Immature natural killer cell (primary cell): ENCODE measurements at regions not wholly inside any gene's neighbourhood (a gene's known extent, or its start where the extent isn't known, plus 50 kb on each side); places are given as distances from the start of the nearest gene placed in this dataset.

Experiments
- DNase-seq, 3 donors: peaks; one replicate each; pipeline ENCODE4 v3.0.0; 2022; ENCODE audit warnings: mixed read lengths in 1 of 3
- H3K27ac Mint-ChIP-seq, 6 donors: one replicate each; pipeline ENCODE4 v1.8.0; 2020; ENCODE audit warnings: mixed read lengths in 6 of 6, mild to moderate bottlenecking in 5 of 6, inconsistent platforms in 4 of 6, moderate library complexity in 3 of 6
- H3K27me3 Mint-ChIP-seq, 3 donors: one replicate each; pipeline ENCODE4 v1.8.0; 2020 to 2021; ENCODE audit warnings: low read depth in 3 of 3, mild to moderate bottlenecking in 3 of 3, mixed read lengths in 3 of 3, moderate library complexity in 3 of 3, inconsistent platforms in 1 of 3
- H3K36me3 Mint-ChIP-seq, 3 donors: one replicate each; pipeline ENCODE4 v1.8.0; 2020; ENCODE audit warnings: mixed read lengths in 3 of 3, inconsistent platforms in 2 of 3, mild to moderate bottlenecking in 2 of 3
- H3K4me1 Mint-ChIP-seq, 2 donors: one replicate each; pipeline ENCODE4 v1.8.0; 2020; ENCODE audit warnings: inconsistent platforms in 2 of 2, mild to moderate bottlenecking in 2 of 2, mixed read lengths in 2 of 2, moderate library complexity in 1 of 2
- H3K4me3 Mint-ChIP-seq, 5 donors: one replicate each; pipeline ENCODE4 v1.8.0; 2020; ENCODE audit warnings: mild to moderate bottlenecking in 5 of 5, mixed read lengths in 5 of 5, inconsistent platforms in 3 of 5, moderate library complexity in 3 of 5
- H3K9me3 Mint-ChIP-seq, 6 donors: one replicate each; pipeline ENCODE4 v1.8.0; 2020; ENCODE audit warnings: mild to moderate bottlenecking in 6 of 6, mixed read lengths in 6 of 6, inconsistent platforms in 4 of 6, moderate library complexity in 3 of 6

- Mint-ChIP-seq H3K4me1 (peaks cover 17 to 24% of the 10 kb centered on the region in 2 donors), H3K27ac (no peak overlapping the region), H3K9me3 (no peaks in the 10 kb centered on the region), H3K4me3 (no peak overlapping the region), H3K27me3 (peaks cover 0 to 6% (median 5%) of the 10 kb centered on the region in 3 donors), H3K36me3 (no peaks in the 10 kb centered on the region)
- DNase-seq, result no peak
These were observed 326.7 kb downstream of the PTEN start for GRCh38 chr10:88190123-88190522.

DNA sequence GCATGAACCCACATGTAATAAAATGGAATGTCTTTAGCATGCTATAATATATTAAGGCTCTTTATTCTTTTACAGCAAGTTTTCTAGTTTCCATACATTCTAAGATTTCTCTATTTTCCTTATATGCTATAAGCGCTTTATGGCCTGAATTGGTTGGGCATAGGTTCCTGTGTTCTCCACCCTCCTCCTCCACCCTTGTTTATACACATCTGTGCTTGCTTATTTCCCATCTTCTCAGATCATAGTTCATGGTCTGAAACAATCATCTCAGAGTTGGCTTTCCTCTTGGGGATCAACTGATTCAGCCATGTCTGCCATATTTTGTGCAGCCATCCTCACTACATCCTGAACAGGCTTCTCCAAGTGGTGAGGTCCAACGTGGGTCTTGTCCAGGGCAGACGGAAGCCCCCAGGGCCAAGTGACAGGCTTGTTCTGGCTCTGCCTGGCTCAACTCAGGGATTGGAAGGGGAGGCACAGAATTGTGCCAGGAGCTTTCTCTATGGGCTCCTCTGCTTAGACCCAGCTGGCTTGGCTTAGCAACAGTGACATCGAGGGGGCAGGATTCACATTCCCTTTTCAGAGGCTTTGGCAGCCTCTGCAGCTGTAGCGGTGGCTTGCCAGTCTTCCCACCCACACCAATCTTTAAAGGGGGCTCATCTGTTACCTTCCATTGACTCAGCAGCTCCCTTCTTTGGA is 327.3 kb downstream of the PTEN start:
- Mint-ChIP-seq H3K9me3 (no peaks in the 10 kb centered on the region), H3K36me3 (no peaks in the 10 kb centered on the region), H3K27me3 (peaks cover 0 to 6% (median 5%) of the 10 kb centered on the region in 3 donors), H3K27ac (no peak overlapping the region), H3K4me3 (no peak overlapping the region), H3K4me1 (peaks cover 17 to 26% of the 10 kb centered on the region in 2 donors)
- DNase-seq, result no peak

DNA sequence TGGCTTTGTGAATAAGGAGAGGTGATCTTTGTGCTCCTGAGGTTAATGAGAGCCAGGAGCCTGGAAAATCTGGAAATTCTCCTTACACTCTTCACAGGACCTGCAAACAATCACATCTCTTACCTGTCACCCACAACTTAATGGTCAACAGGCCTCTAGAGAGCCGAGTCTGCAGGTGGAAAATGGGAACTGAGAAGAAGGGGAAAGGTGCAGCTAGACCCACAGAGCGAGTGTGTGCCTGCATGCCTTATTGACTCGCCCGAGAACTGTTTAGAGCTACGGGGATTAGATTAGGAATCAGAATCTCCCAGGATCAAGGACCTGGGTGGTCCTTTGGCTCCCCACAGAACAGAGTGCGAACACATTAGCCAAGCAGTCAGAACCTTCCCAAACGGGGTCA is 329.6 kb downstream of the PTEN start:
- DNase-seq, result no peak
- Mint-ChIP-seq H3K27ac (peak overlapping the region in 1 of 6 donors; percentile 33), H3K4me1 (peaks cover 17 to 26% of the 10 kb centered on the region in 2 donors), H3K27me3 (peaks cover 0 to 5% (median 2%) of the 10 kb centered on the region in 3 donors), H3K36me3 (peaks cover 0 to 4% (median 0%) of the 10 kb centered on the region in 3 donors), H3K9me3 (no peaks in the 10 kb centered on the region), H3K4me3 (no peak overlapping the region)

DNA sequence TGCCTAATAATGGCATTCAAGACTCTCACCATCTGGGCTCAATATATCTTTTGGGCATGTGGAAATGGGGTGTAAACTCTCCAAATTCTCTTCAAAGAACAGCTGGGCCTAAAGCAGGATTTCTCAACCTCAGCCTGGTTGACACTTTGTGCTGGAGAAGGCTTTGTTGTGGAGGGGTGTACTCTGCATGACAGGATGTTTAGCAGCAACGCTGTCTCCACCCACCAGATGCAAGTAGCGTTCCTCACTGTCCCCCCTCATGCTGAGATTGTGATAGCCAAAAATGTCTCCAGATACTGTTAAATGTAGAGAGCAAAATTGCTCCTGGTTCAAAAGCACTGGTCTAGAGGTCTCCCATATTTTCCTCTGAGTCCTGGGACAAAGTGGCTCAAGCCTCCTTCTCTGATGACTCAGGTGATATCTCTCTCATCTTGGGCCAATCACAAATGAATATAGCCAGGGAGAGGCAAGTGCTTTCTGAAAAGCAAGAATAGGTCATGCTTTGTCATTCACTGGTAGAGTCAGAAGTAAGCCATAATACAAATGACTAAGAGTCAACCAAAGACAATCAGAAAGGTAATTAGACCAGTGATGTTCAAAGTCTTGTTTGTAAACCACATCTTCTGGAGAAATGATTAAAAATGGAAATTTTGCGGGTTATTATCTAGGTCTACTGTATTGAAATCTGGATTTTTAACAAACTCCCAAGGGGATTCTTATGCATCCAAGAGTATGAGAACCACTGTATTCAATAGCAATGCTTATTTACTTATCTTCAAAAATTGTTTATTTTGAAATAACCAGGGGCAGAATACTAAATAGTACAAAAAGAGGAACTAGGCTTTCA is 330.8 kb downstream of the PTEN start:
- no peaks in the 10 kb centered on the region for H3K9me3 Mint-ChIP-seq
- H3K4me3 Mint-ChIP-seq, result peak overlapping the region in 3 of 5 donors; percentile 29 to 54 (median 33)
- peak; percentile 46 to 57 (median 55) for DNase-seq
- peaks cover 0 to 5% (median 2%) of the 10 kb centered on the region in 3 donors for H3K27me3 Mint-ChIP-seq
- peak overlapping the region in 3 of 6 donors; percentile 3 to 61 (median 9) for H3K27ac Mint-ChIP-seq
- H3K4me1 Mint-ChIP-seq, result peaks cover 17 to 26% of the 10 kb centered on the region in 2 donors
- peaks cover 0 to 4% (median 0%) of the 10 kb centered on the region in 3 donors for H3K36me3 Mint-ChIP-seq

- no peak overlapping the region for H3K27ac Mint-ChIP-seq
- H3K9me3 Mint-ChIP-seq, result no peaks in the 10 kb centered on the region
- peaks cover 0 to 4% (median 0%) of the 10 kb centered on the region in 3 donors for H3K36me3 Mint-ChIP-seq
- H3K4me1 Mint-ChIP-seq, result peaks cover 17 to 26% of the 10 kb centered on the region in 2 donors
- no peak for DNase-seq
- H3K27me3 Mint-ChIP-seq, result peaks cover 0 to 2% (median 2%) of the 10 kb centered on the region in 3 donors
- no peak overlapping the region for H3K4me3 Mint-ChIP-seq
These were observed 331.5 kb downstream of the PTEN start for GRCh38 chr10:88194961-88195367.

GRCh38 chr10:88195841-88196240 is 332.4 kb downstream of the PTEN start:
- Mint-ChIP-seq H3K4me1 (peaks cover 17 to 26% of the 10 kb centered on the region in 2 donors), H3K27me3 (no peaks in the 10 kb centered on the region), H3K27ac (no peak overlapping the region), H3K4me3 (no peak overlapping the region), H3K9me3 (no peaks in the 10 kb centered on the region), H3K36me3 (peaks cover 0 to 4% (median 0%) of the 10 kb centered on the region in 3 donors)
- DNase-seq, result no peak

- no peak for DNase-seq
- peaks cover 17 to 26% of the 10 kb centered on the region in 2 donors for H3K4me1 Mint-ChIP-seq
- H3K27me3 Mint-ChIP-seq, result no peaks in the 10 kb centered on the region
- H3K27ac Mint-ChIP-seq, result no peak overlapping the region
- H3K4me3 Mint-ChIP-seq, result no peak overlapping the region
- H3K36me3 Mint-ChIP-seq, result peaks cover 0 to 4% (median 0%) of the 10 kb centered on the region in 3 donors
- H3K9me3 Mint-ChIP-seq, result no peaks in the 10 kb centered on the region
These were observed 332.9 kb downstream of the PTEN start for GRCh38 chr10:88196291-88196690.

DNA sequence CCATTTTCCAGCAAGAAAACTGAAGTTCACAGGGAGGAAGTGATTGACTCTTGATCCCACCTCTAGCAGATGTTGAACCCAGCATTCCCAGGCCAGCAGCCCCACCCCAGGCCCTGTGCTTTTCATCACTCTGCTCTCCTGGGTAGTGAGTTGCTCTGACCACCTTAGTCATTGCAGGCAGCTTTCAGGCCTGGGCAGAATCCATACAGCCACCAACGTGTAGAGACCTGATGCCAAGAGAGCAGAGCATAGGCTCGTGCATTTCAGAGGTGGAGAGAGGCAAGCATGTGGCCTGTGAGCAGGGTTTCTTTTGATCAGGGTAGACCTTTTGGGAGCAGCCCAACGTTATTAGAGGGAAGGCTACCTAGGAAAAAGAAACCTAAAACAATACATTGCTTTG is 334.6 kb downstream of the PTEN start:
- H3K27ac Mint-ChIP-seq, result no peak overlapping the region
- H3K27me3 Mint-ChIP-seq, result no peaks in the 10 kb centered on the region
- H3K4me3 Mint-ChIP-seq, result no peak overlapping the region
- H3K4me1 Mint-ChIP-seq, result peaks cover 16 to 23% of the 10 kb centered on the region in 2 donors
- H3K9me3 Mint-ChIP-seq, result no peaks in the 10 kb centered on the region
- peaks cover 0 to 4% (median 0%) of the 10 kb centered on the region in 3 donors for H3K36me3 Mint-ChIP-seq
- no peak for DNase-seq

- peaks cover 0 to 4% (median 0%) of the 10 kb centered on the region in 3 donors for H3K36me3 Mint-ChIP-seq
- H3K4me3 Mint-ChIP-seq, result no peak overlapping the region
- H3K9me3 Mint-ChIP-seq, result no peaks in the 10 kb centered on the region
- no peaks in the 10 kb centered on the region for H3K27me3 Mint-ChIP-seq
- H3K4me1 Mint-ChIP-seq, result no peaks in the 10 kb centered on the region
- no peak overlapping the region for H3K27ac Mint-ChIP-seq
- no peak for DNase-seq
These were observed 337.0 kb downstream of the PTEN start for GRCh38 chr10:88200312-88201032.

DNA sequence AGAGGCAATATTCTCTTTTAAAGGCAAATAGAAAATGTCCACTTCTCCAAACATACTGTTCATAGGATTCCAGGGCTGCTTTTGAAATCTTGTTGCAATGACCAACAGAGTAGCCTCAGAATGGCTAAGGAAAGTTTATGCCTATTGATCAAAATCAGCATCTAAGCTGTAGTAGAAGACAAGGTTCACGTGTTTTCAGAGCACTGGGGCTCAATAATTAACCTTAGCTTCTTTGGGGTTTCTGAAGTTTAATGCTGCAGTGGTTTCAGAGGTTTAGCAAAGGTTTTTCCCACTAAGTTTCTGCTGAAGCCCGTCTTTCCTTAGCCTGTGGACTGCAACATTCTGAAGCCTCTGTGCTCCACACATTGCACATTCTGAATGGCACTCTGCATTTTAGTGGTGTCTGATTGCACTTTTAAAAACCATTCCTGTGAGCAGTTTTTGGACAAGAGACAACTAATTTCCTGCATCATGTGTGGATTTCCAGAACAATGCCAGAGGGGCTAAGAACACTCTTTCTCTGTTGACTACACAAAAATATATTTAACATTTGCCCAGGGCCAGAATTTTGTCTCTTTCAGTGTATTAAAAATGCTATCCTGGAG is 342.5 kb downstream of the PTEN start:
- H3K4me1 Mint-ChIP-seq, result no peaks in the 10 kb centered on the region

GRCh38 chr10:88207121-88207546 is 343.7 kb downstream of the PTEN start:
- no peaks in the 10 kb centered on the region for H3K9me3 Mint-ChIP-seq
- H3K27me3 Mint-ChIP-seq, result peaks cover 0 to 1% (median 0%) of the 10 kb centered on the region in 3 donors
- no peaks in the 10 kb centered on the region for H3K36me3 Mint-ChIP-seq
- H3K27ac Mint-ChIP-seq, result no peak overlapping the region
- H3K4me1 Mint-ChIP-seq, result no peaks in the 10 kb centered on the region
- no peak for DNase-seq
- H3K4me3 Mint-ChIP-seq, result no peak overlapping the region

More for the DNA sequence above, 342.5 kb downstream of the PTEN start:
- Mint-ChIP-seq H3K4me3 (no peak overlapping the region), H3K27ac (no peak overlapping the region), H3K9me3 (no peaks in the 10 kb centered on the region), H3K36me3 (no peaks in the 10 kb centered on the region), H3K27me3 (no peaks in the 10 kb centered on the region)
- no peak for DNase-seq

DNA sequence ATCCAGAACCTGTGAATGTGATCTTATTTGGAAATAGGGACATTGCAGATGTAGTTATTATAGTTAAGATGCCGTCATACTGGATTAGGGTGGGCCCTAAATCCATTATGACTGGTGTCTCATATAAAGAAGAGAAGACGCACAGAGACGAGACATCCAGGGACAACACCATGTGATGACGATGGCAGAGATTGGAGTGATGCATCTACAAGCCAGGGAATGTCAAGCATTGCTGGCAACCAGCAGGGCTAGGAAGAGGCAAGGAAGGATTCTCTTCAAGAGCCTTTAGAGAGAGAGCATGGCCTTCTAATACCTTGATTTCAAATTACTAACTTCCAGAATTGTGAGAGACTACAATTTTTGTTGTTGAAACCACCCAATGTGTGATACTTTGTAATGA is 345.8 kb downstream of the PTEN start:
- Mint-ChIP-seq H3K4me1 (no peaks in the 10 kb centered on the region), H3K9me3 (no peaks in the 10 kb centered on the region), H3K36me3 (no peaks in the 10 kb centered on the region), H3K4me3 (no peak overlapping the region), H3K27me3 (peaks cover 0 to 1% (median 0%) of the 10 kb centered on the region in 3 donors), H3K27ac (no peak overlapping the region)
- no peak for DNase-seq

GRCh38 chr10:88209837-88210561 is 346.6 kb downstream of the PTEN start:
- no peaks in the 10 kb centered on the region for H3K4me1 Mint-ChIP-seq
- no peak overlapping the region for H3K27ac Mint-ChIP-seq
- H3K4me3 Mint-ChIP-seq, result no peak overlapping the region
- no peaks in the 10 kb centered on the region for H3K9me3 Mint-ChIP-seq
- H3K27me3 Mint-ChIP-seq, result peaks cover 0 to 1% (median 1%) of the 10 kb centered on the region in 3 donors
- no peak for DNase-seq
- no peaks in the 10 kb centered on the region for H3K36me3 Mint-ChIP-seq
